GM19397 (cell line): ENCODE measurements at regions not wholly inside any gene's neighbourhood (a gene's known extent, or its start where the extent isn't known, plus 50 kb on each side); places are given as distances from the start of the nearest gene placed in this dataset.
"Not testable (repeated sequence)": the region's sequence is repeated elsewhere in the genome, so short reads cannot be mapped to it uniquely, and the experiment has no call there.

Experiments
- ATAC-seq: cut with Tn5 transposase; IDR thresholded peaks from one replicate; pipeline ENCODE4 v1.9.1; 2021; ENCODE audit warnings: mild to moderate bottlenecking, moderate library complexity; ENCODE audit not compliant: unreplicated experiment

GRCh38 chr4:142897518-142897917 is 51.4 kb upstream of the INPP4B start:
- ATAC-seq: not testable (repeated sequence)

- ATAC-seq: no peak
Measured at GRCh38 chr4:142900622-142901021, 54.5 kb upstream of the INPP4B start.

GRCh38 chr4:142901166-142901662 is 55.1 kb upstream of the INPP4B start:
- no peak for ATAC-seq

GRCh38 chr4:142903617-142904016 is 57.5 kb upstream of the INPP4B start:
- ATAC-seq: not testable (repeated sequence)

- no peak for ATAC-seq
Measured at GRCh38 chr4:142909908-142910307, 63.8 kb upstream of the INPP4B start.

- no peak for ATAC-seq
Measured at GRCh38 chr4:142913034-142913433, 66.9 kb upstream of the INPP4B start.

- ATAC-seq: no peak
Measured at GRCh38 chr4:142913461-142914030, 67.4 kb upstream of the INPP4B start.

- no peak for ATAC-seq
Measured at GRCh38 chr4:142917678-142918077, 71.6 kb upstream of the INPP4B start.

- ATAC-seq: no peak
Measured at GRCh38 chr4:142922720-142923119, 76.6 kb upstream of the INPP4B start.

- ATAC-seq: no peak
Measured at GRCh38 chr4:142923619-142924018, 77.5 kb upstream of the INPP4B start.

GRCh38 chr4:142925161-142925560 is 79.1 kb upstream of the INPP4B start:
- ATAC-seq: no peak

GRCh38 chr4:142927721-142928120 is 81.6 kb upstream of the INPP4B start:
- ATAC-seq: no peak

- no peak for ATAC-seq
Measured at GRCh38 chr4:142929526-142929925, 83.4 kb upstream of the INPP4B start.

GRCh38 chr4:142933207-142933606 is 87.1 kb upstream of the INPP4B start:
- ATAC-seq: no peak

GRCh38 chr4:142940425-142941330 is 94.6 kb upstream of the INPP4B start:
- ATAC-seq: no peak

- no peak for ATAC-seq
Measured at GRCh38 chr4:142944565-142944964, 98.5 kb upstream of the INPP4B start.

- no peak for ATAC-seq
Measured at GRCh38 chr4:142952821-142953580, 106.9 kb upstream of the INPP4B start.

GRCh38 chr4:142954415-142954814 is 108.3 kb upstream of the INPP4B start:
- no peak for ATAC-seq

- ATAC-seq: no peak
Measured at GRCh38 chr4:142955501-142955900, 109.4 kb upstream of the INPP4B start.

- no peak for ATAC-seq
Measured at GRCh38 chr4:142959173-142959572, 113.1 kb upstream of the INPP4B start.

- no peak for ATAC-seq
Measured at GRCh38 chr4:142960126-142960525, 114.0 kb upstream of the INPP4B start.
